GM12873 (cell line): ENCODE measurements at regions not wholly inside any gene's neighbourhood (a gene's known extent, or its start where the extent isn't known, plus 50 kb on each side); places are given as distances from the start of the nearest gene placed in this dataset.

Experiments used
- CTCF ChIP-seq: IDR thresholded peaks from 2 replicates; pipeline ENCODE4 v1.5.1; 2012; ENCODE audit warnings: low read depth, mild to moderate bottlenecking, moderate library complexity, low read length, control low read depth; ENCODE audit not compliant: insufficient read depth; ENCODE audit errors: missing control alignments

- TF ChIP-seq CTCF, result no peak
These were observed 208.6 kb upstream of the DEPDC1 start for GRCh38 chr1:68705466-68705865.

GRCh38 chr1:68706639-68707317, 209.9 kb upstream of the DEPDC1 start:
- TF ChIP-seq CTCF, result no peak

- TF ChIP-seq CTCF, result no peak
These were observed 220.4 kb upstream of the DEPDC1 start for GRCh38 chr1:68717330-68717729.

GRCh38 chr1:68720476-68720875, 223.6 kb upstream of the DEPDC1 start:
- no peak for TF ChIP-seq CTCF

- TF ChIP-seq CTCF, result no peak
These were observed 226.9 kb upstream of the DEPDC1 start for GRCh38 chr1:68723791-68724190.

- TF ChIP-seq CTCF, result no peak
These were observed 228.3 kb upstream of the DEPDC1 start for GRCh38 chr1:68725001-68725752.

- TF ChIP-seq CTCF, result no peak
These were observed 248.1 kb upstream of the DEPDC1 start for GRCh38 chr1:68745011-68745410.
